Activated CD4-positive, alpha-beta memory T cell treated with anti-CD3 and anti-CD28 coated beads, Interleukin-2, amount 10 ng/mL, durations not matched to agents 7 days and 5 days (primary cell): ENCODE measurements at regions not wholly inside any gene's neighbourhood (a gene's known extent, or its start where the extent isn't known, plus 50 kb on each side); places are given as distances from the start of the nearest gene placed in this dataset.
"Not testable (repeated sequence)": the region's sequence is repeated elsewhere in the genome, so short reads cannot be mapped to it uniquely, and the experiment has no call there.

Source experiments
- CTCF ChIA-PET: fragments of 350-600 bp; sonication (Branson Sonifier 250); formaldehyde crosslinking; loops from one replicate; lab custom pipeline; 2021; ENCODE audit warnings: antibody characterized with exemption, inconsistent platforms; lab: Charles Lee
- POLR2A ChIA-PET: fragments of 350-600 bp; sonication (Branson Sonifier 250); formaldehyde crosslinking; loops from one replicate; lab custom pipeline; 2021; ENCODE audit warnings: antibody characterized with exemption; lab: Charles Lee
- DNase-seq: peaks from one replicate; pipeline ENCODE4 v3.0.0-alpha.2; 2020
- H3K27ac Mint-ChIP-seq: one replicate; pipeline ENCODE4 v1.8.0; 2021; ENCODE audit warnings: mild to moderate bottlenecking, mixed read lengths
- H3K27me3 Mint-ChIP-seq: one replicate; pipeline ENCODE4 v1.8.0; 2021; ENCODE audit warnings: mixed read lengths
- H3K36me3 Mint-ChIP-seq: one replicate; pipeline ENCODE4 v1.8.0; 2021; ENCODE audit warnings: low read depth, mixed read lengths
- H3K4me1 Mint-ChIP-seq: one replicate; pipeline ENCODE4 v1.8.0; 2021; ENCODE audit warnings: mixed read lengths
- H3K4me3 Mint-ChIP-seq: one replicate; pipeline ENCODE4 v1.8.0; 2021; ENCODE audit warnings: mild to moderate bottlenecking, mixed read lengths
- H3K9me3 Mint-ChIP-seq: one replicate; pipeline ENCODE4 v1.8.0; 2021; ENCODE audit warnings: mixed read lengths

DNA sequence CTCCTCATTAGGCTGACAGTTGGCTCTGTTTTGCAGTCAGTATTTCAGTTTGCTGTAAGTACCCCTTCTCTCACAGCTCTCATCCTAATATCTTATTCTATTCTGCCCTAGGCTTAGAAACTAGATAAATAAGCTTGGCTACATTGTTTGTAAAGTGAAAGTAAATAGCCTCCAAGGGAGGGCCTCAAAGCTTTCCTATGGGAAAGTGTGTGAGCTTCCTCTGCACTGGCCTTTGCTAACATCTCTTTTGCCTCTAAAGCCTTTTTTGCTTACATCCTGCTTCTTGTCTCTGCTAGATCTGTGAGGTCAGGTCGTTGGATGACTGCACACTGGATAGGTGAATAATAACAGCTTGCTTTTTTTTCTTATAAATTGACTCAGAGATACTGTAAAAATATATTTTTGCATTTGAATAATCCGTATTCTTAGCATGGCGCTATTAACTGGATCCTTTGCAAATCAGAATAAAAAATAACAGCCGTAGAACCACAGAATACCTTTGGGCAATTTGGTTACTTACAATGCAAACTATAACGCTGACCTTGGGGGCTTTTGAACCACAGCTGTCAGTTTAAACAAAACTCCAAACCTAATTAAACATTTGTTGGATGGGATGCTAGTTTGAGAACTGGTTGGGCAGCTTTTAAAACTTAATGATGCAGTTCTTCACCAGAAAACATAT lies 55.1 kb downstream of the TTC6 start:
- no peaks in the 10 kb centered on the region for H3K27me3 Mint-ChIP-seq
- POLR2A ChIA-PET: no interaction called here
- H3K4me3 Mint-ChIP-seq: no peak overlapping the region
- H3K9me3 Mint-ChIP-seq: peaks cover 2% of the 10 kb centered on the region
- no peak overlapping the region for H3K27ac Mint-ChIP-seq
- no peaks in the 10 kb centered on the region for H3K4me1 Mint-ChIP-seq
- no peaks in the 10 kb centered on the region for H3K36me3 Mint-ChIP-seq
- CTCF ChIA-PET: no interaction called here
- no peak for DNase-seq

DNA sequence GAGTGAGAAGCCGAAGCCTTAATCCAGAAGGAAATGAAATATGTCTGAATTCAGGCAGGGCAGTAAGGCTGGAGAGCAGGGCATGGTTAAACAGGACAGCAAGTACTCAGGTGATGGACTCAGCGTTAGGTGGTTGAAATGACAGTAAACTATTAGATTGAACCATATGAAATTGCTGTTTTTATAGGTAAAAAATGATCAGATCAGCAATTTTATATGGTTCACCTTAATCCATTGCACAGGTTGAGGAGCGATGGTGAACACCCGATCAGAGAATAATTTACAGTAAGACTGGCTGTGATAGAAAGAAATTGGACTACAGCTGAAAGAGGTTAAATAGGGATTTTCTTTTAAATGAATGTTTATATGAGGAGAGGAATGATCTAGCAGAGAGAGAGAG lies 56.6 kb downstream of the TTC6 start:
- CTCF ChIA-PET: no interaction called here
- no peak for DNase-seq
- H3K27me3 Mint-ChIP-seq: no peaks in the 10 kb centered on the region
- no peak overlapping the region for H3K4me3 Mint-ChIP-seq
- H3K27ac Mint-ChIP-seq: no peak overlapping the region
- no peaks in the 10 kb centered on the region for H3K4me1 Mint-ChIP-seq
- H3K36me3 Mint-ChIP-seq: no peaks in the 10 kb centered on the region
- peaks cover 2% of the 10 kb centered on the region for H3K9me3 Mint-ChIP-seq
- POLR2A ChIA-PET: no interaction called here

DNA sequence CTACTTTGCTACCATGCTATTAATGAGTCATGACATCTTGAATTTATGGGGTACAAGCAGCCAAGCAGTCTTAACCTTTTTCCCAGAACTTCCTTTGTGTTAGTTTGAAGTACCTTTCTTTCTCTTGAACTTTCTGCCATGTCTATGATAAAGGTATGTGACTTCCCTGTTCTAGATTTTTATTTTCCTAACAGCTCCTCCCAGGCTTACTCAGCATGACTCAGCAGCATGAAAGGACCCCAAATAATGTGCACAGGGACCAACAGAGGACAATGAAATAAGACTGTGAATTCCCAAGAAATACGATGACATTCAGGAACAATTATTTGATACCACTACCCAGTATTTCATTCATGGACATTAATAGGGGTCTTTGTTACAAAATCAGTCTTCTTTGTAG lies 60.0 kb downstream of the TTC6 start:
- DNase-seq: no peak
- H3K27me3 Mint-ChIP-seq: no peaks in the 10 kb centered on the region
- no peak overlapping the region for H3K27ac Mint-ChIP-seq
- CTCF ChIA-PET: no interaction called here
- POLR2A ChIA-PET: no interaction called here
- H3K9me3 Mint-ChIP-seq: no peaks in the 10 kb centered on the region
- no peaks in the 10 kb centered on the region for H3K4me1 Mint-ChIP-seq
- no peaks in the 10 kb centered on the region for H3K36me3 Mint-ChIP-seq
- H3K4me3 Mint-ChIP-seq: no peak overlapping the region

DNA sequence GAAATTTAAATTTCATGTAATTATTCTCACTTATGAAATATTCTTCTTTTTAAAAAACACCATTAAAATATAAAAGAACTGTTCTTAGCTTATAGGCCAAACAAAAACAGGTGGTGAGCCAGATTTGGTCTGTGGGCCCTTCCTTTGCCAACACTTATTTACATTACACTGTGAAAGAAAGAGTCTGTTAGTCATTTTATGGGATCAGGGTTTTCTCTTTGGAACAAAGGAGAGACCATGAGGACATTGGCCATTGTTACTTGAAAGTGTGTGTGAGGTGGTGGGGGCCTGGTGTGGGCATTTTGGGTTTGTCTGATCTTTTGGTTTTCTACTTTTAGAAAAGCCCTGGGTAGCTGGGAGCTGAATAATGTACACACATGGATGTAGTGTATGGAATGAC lies 62.7 kb downstream of the TTC6 start:
- Mint-ChIP-seq H3K27ac (no peak overlapping the region), H3K9me3 (peaks cover 3% of the 10 kb centered on the region), H3K4me3 (no peak overlapping the region), H3K36me3 (no peaks in the 10 kb centered on the region), H3K4me1 (no peaks in the 10 kb centered on the region), H3K27me3 (no peaks in the 10 kb centered on the region)
- ChIA-PET CTCF (no interaction called here), POLR2A (no interaction called here)
- no peak for DNase-seq

DNA sequence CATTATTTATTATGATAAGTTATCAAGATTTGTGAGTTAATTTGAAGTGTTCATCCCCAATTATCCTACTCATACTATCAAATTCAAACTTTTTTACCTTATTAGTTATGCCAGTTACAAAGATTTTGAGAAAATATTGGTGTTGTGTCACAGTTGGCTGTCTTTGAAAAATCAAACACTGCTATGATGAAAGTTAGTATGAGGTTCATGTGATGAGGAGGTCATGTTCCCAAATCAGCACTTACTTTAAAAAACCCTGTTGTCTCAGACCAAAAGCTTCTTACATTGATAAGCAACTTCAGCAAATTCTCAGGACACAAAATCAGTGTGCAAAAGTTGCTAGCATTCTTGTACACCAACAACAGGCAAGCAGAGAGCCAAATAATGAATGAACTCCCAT lies 68.1 kb downstream of the TTC6 start:
- Mint-ChIP-seq H3K27ac (no peak overlapping the region), H3K36me3 (no peaks in the 10 kb centered on the region), H3K4me1 (no peaks in the 10 kb centered on the region), H3K27me3 (no peaks in the 10 kb centered on the region), H3K9me3 (peaks cover 9% of the 10 kb centered on the region), H3K4me3 (no peak overlapping the region)
- ChIA-PET POLR2A (no interaction called here), CTCF (no interaction called here)
- DNase-seq: no peak

DNA sequence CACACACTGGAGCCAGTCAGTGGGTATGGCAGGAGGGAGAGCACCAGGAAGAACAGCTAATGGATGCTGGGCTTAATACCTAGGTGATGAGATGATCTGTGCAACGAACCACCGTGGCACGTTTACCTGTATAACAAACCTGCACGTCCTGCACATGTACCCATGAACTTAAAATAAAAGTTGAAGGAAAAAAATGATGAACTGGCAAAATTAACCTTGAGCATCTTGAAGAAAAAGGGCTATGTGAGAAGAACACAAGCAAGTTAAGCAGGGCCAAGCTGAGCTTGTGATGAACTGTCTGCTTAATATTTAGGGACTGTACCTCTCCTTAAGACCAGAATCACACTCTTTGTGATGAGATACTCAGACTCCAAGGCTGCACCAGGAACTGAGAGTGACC lies 70.0 kb downstream of the TTC6 start:
- CTCF ChIA-PET: no interaction called here
- H3K27ac Mint-ChIP-seq: no peak overlapping the region
- POLR2A ChIA-PET: no interaction called here

GRCh38 chr14:37665951-37666350 lies 70.5 kb downstream of the TTC6 start:
- H3K9me3 Mint-ChIP-seq: peaks cover 6% of the 10 kb centered on the region
- H3K27me3 Mint-ChIP-seq: no peaks in the 10 kb centered on the region
- no peaks in the 10 kb centered on the region for H3K36me3 Mint-ChIP-seq
- H3K4me1 Mint-ChIP-seq: no peaks in the 10 kb centered on the region
- H3K4me3 Mint-ChIP-seq: no peak overlapping the region
- no peak for DNase-seq
- no peak overlapping the region for H3K27ac Mint-ChIP-seq
- POLR2A ChIA-PET: no interaction called here
- CTCF ChIA-PET: no interaction called here

More for the DNA sequence above, 70.0 kb downstream of the TTC6 start:
- no peak overlapping the region for H3K4me3 Mint-ChIP-seq
- H3K36me3 Mint-ChIP-seq: no peaks in the 10 kb centered on the region
- DNase-seq: no peak
- H3K9me3 Mint-ChIP-seq: peaks cover 9% of the 10 kb centered on the region
- H3K27me3 Mint-ChIP-seq: no peaks in the 10 kb centered on the region
- no peaks in the 10 kb centered on the region for H3K4me1 Mint-ChIP-seq

GRCh38 chr14:37668646-37669045 lies 73.2 kb downstream of the TTC6 start:
- no peak for DNase-seq
- Mint-ChIP-seq H3K27me3 (no peaks in the 10 kb centered on the region), H3K36me3 (no peaks in the 10 kb centered on the region), H3K4me1 (no peaks in the 10 kb centered on the region), H3K4me3 (no peak overlapping the region), H3K9me3 (peaks cover 6% of the 10 kb centered on the region), H3K27ac (no peak overlapping the region)
- POLR2A ChIA-PET: no interaction called here
- CTCF ChIA-PET: no interaction called here

DNA sequence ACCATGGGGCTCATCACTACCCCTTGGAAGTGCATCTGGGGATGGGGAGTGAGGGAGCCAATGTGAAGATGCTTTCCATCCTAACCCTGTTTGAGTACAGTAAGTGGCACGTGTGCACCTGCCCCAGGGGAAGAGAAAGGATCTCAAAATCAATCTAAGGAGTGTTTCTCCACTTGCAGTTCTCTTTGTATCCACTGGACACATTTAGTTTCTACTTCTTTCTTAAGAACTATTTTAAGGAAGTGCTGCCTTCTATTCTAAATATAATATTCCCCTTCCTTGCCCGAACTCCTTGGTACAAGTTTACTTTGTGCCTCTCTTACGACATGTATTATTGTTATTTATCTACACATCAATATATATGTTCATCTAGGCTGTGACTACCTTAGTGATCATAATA lies 73.8 kb downstream of the TTC6 start:
- Mint-ChIP-seq H3K27me3 (no peaks in the 10 kb centered on the region), H3K9me3 (peaks cover 3% of the 10 kb centered on the region), H3K27ac (no peak overlapping the region), H3K4me3 (no peak overlapping the region), H3K36me3 (no peaks in the 10 kb centered on the region), H3K4me1 (no peaks in the 10 kb centered on the region)
- POLR2A ChIA-PET: no interaction called here
- DNase-seq: no peak
- CTCF ChIA-PET: no interaction called here

GRCh38 chr14:37673439-37673838 lies 78.0 kb downstream of the TTC6 start:
- CTCF ChIA-PET: no interaction called here
- POLR2A ChIA-PET: no interaction called here
- Mint-ChIP-seq H3K27me3 (no peaks in the 10 kb centered on the region), H3K4me1 (no peaks in the 10 kb centered on the region), H3K4me3 (no peak overlapping the region), H3K27ac (no peak overlapping the region), H3K9me3 (no peaks in the 10 kb centered on the region), H3K36me3 (no peaks in the 10 kb centered on the region)
- DNase-seq: no peak

- ChIA-PET POLR2A (no interaction called here), CTCF (no interaction called here)
- Mint-ChIP-seq H3K27ac (no peak overlapping the region), H3K36me3 (no peaks in the 10 kb centered on the region), H3K4me3 (no peak overlapping the region), H3K27me3 (no peaks in the 10 kb centered on the region), H3K4me1 (no peaks in the 10 kb centered on the region), H3K9me3 (no peaks in the 10 kb centered on the region)
- DNase-seq: no peak
These were observed 83.5 kb downstream of the TTC6 start for GRCh38 chr14:37678916-37679315.

- Mint-ChIP-seq H3K9me3 (no peaks in the 10 kb centered on the region), H3K4me1 (no peaks in the 10 kb centered on the region), H3K4me3 (no peak overlapping the region), H3K36me3 (no peaks in the 10 kb centered on the region), H3K27me3 (no peaks in the 10 kb centered on the region), H3K27ac (no peak overlapping the region)
- CTCF ChIA-PET: no interaction called here
- DNase-seq: no peak
- POLR2A ChIA-PET: no interaction called here
These were observed 86.1 kb downstream of the TTC6 start for GRCh38 chr14:37681486-37681885.

DNA sequence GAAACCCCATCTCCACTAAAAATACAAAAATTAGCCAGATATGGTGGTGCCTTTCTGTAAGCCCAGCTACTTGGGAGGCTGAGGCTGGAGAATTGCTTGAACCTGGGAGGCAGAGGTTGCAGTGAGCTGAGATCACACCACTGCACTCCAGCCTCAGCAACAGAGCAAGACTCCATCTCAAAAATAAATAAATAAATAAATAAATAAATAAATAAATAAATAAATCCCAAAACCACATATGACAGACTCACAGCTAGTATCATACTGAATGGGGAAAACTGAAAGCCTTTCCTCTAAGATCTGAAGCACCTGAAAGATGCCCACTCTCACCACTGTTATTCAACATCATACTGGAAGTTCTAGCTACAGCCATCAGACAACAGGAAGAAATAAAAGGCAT lies 97.3 kb downstream of the TTC6 start:
- POLR2A ChIA-PET, H3K36me3 Mint-ChIP-seq, H3K27me3 Mint-ChIP-seq, CTCF ChIA-PET, H3K9me3 Mint-ChIP-seq, DNase-seq, H3K27ac Mint-ChIP-seq, H3K4me3 Mint-ChIP-seq, H3K4me1 Mint-ChIP-seq: not testable (repeated sequence)

DNA sequence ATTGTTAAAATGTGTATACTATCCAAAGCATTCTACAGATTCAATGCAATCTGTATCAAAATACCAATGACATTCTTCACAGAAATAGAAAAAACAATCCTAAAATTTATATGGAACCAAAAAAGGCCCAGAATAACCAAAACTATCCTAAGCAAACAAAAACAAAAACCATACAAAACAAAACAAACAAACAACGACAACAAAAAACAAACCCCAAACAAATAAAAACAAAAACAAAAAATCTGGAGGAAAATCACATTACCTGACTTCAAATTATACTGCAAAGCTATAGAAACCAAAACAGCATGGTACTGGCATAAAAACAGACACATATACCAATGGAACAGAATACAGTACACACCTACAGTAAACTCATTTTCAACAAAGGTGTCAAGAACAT lies 98.0 kb downstream of the TTC6 start:
- H3K27me3 Mint-ChIP-seq, POLR2A ChIA-PET, H3K4me3 Mint-ChIP-seq, CTCF ChIA-PET, H3K36me3 Mint-ChIP-seq, H3K9me3 Mint-ChIP-seq, DNase-seq, H3K4me1 Mint-ChIP-seq, H3K27ac Mint-ChIP-seq: not testable (repeated sequence)
